Right ventricle myocardium superior (tissue), 1 donor: ENCODE measurements at regions not wholly inside any gene's neighbourhood (a gene's known extent, or its start where the extent isn't known, plus 50 kb on each side); places are given as distances from the start of the nearest gene placed in this dataset.
"Not testable (repeated sequence)": the region's sequence is repeated elsewhere in the genome, so short reads cannot be mapped to it uniquely, and the experiment has no call there.

Source experiments
- ATAC-seq: fragments of 200-7000 bp; cut with Tn5 transposase; one replicate; pipeline ENCODE4 v1.9.1; 2020; ENCODE audit warnings: mild to moderate bottlenecking; ENCODE audit not compliant: poor library complexity
- DNase-seq: peaks from one replicate; pipeline ENCODE4 v3.0.0-alpha.2; 2020
- intact Hi-C: fragments of 100-400 bp; cut with DNase I; formaldehyde crosslinking; loops from one replicate; pipeline ENCODE4 v1.11.2; 2022
- donor health status: DM: no; HTN: yes; CAD: no; lungs with severe emphysema.

DNA sequence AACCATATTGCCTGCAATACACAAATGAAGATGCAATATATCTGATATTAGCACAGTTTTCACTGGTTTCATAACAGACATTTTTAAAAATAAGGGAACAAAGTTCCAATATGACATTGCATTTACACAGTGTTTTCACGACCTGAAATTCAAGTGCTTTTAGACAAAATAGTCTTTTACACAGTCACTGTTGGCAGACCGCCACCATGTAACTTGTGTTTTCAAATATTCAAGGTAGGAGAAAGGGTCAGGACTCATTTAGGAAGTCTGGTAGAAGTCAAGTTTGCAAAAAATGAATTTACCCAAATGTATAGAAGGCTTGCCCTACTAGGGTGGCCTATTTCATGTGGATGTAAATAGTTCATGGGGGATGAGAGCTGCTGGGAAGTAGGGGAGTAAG, 98.1 kb upstream of the TAS2R1 start:
- ATAC-seq = no peak
- intact Hi-C loops = no loop called here
- no peak for DNase-seq

GRCh38 chr5:9726931-9727330, 96.8 kb upstream of the TAS2R1 start:
- DNase-seq = no peak
- intact Hi-C loops = no loop called here
- ATAC-seq = no peak

- ATAC-seq, DNase-seq, intact Hi-C loops: not testable (repeated sequence)
Measured at GRCh38 chr5:9725265-9725664, 95.1 kb upstream of the TAS2R1 start.

- ATAC-seq (no peak), DNase-seq (no peak)
- intact Hi-C loops = no loop called here
Measured at GRCh38 chr5:9724707-9725106, 94.6 kb upstream of the TAS2R1 start.

DNA sequence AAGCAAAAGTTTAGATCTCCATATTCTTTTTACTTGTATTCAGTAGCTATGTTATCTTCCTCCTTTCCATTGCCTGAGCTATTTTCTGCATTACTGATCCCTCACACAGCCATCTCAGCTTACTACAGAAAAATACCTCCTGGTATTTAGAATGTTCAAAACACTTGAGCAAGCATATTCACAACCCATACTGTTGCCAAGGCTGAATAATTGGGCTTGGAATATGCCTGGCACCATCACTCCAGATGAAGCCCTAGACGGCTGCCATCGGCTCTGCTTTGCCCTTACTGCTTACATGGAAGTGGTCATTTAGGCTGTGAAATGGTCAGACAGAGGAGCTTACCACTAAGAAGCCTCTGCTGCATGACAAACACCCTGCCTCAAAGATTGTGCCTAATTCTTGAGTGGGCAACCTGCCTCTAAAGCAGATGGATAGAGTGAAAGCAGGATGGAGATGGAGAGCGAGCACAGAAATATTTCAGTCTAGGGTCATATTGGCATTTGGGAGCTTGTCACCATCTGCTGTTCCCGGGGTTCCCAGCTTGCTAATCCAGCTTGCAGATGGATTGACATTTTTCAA, 92.5 kb upstream of the TAS2R1 start:
- DNase-seq (no peak), ATAC-seq (no peak)
- intact Hi-C loops = no loop called here

GRCh38 chr5:9721161-9721560, 91.0 kb upstream of the TAS2R1 start:
- DNase-seq (no peak), ATAC-seq (no peak)
- intact Hi-C loops = no loop called here

GRCh38 chr5:9720361-9720760, 90.2 kb upstream of the TAS2R1 start:
- ATAC-seq (no peak), DNase-seq (no peak)
- intact Hi-C loops = no loop called here

- DNase-seq = no peak
- ATAC-seq = no peak
- intact Hi-C loops = no loop called here
Measured at GRCh38 chr5:9716838-9717281, 86.7 kb upstream of the TAS2R1 start.

DNA sequence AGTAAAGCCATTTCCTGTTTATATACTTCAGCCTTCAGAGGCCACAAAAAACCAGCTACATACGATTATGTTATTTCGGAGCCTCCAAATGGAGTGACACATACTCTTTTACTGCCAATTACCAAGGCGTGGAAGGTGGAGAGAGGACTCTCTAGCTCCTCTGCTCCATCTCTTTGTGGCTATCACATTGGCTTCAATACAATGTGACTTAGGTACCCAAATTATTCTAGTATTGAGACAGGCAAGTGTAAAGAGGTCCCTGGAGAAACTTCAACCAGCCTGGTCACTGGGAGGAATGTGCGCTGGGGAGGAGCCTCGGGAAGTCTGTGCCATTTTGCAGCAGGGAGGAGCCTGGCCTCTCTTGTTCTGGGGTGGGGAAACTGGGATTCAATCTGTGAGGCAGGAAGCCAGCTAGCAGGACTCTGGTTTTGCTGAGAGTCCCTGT, 85.8 kb upstream of the TAS2R1 start:
- ATAC-seq (no peak), DNase-seq (no peak)
- intact Hi-C loops = no loop called here

DNA sequence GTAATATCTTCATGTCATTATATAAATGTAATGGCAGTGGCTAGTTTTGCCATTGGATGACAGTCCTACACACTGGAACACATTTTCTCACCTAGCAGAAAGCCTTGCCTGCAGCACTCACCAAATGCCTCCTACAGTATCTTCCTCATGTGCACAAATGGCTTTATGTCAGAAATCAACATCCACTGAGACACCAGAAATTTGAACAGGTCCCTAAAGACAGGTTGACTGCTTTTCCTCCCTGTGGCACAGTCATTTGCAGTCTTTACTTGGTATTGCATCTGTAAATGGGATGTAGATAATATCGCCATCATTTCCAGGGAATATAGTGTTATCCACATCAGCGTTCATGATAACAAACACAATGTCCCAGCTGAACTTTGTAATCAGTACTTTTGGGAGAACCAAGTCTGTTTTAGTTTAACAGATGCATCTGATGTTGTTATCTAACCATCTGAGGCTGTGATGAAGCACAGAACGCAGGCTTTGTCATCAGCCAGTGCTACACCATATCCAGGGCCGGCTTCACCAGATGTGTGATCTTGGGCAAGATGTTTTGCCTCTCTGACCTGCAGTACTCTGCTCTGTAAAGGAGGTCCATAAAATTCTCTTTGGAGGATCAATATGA, 83.9 kb upstream of the TAS2R1 start:
- intact Hi-C loops = no loop called here

DNA sequence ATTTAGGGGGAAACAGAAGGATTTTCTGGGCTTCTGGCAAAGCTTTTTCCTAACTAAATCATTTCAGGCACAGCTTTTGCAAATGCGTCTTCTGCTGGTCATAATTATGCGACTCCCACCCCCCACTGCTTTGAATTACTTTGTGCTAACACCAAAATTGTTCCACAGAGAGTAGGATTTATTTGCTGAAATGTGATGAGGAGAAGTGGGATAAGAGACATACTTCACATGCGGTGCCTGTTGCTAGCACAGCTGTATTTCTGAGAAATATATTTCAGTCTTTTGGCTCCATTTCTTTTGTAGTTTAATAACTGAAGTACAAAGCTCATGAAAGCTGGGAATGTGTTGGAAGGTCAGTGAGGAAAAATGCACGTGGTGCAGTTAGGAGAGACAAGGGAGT, 83.2 kb upstream of the TAS2R1 start:
- intact Hi-C loops = no loop called here

More for the DNA sequence above, 83.9 kb upstream of the TAS2R1 start:
- DNase-seq (no peak), ATAC-seq (no peak)

DNA sequence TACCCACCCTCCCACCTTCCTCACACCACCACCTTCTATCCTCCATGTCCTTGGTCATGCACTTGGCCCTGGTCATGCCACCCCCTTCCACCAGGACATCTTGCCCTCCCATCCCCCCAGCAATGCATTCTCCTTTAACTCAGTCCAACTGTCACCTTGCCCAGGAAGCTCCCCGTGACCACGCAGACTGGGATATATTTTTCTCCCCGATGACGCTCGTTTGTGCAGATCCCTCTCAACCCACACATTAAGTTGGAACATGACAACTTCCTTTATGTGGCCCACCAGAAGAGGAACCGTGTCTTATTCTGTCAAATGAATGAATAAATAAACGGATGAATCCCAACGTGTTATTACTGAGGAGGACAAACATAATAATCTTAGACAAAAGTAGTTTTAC, 82.8 kb upstream of the TAS2R1 start:
- ATAC-seq = no peak
- intact Hi-C loops = no loop called here
- DNase-seq = no peak

More for the DNA sequence above, 83.2 kb upstream of the TAS2R1 start:
- DNase-seq (no peak), ATAC-seq (no peak)

- no peak for ATAC-seq
Measured at GRCh38 chr5:9712506-9712905, 82.4 kb upstream of the TAS2R1 start.

DNA sequence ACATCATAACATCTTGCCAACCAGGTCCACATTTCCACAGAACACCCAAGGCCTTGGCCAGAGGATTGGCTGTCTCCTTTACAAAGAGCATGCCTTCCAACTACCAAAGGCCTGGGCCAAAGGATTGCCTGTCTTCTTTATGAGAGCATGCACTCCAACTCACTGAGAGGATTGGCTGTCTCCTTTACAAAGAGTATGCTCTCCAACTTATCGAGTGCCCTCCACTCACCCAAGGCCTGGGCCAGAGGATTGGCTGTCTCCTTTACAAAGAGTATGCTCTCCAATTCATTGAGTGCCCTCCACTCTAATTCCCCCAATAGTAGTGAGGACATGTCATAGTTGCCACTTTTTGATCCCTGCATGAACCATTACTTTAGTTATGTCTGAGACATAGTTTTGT, 79.9 kb upstream of the TAS2R1 start:
- ATAC-seq (no peak), DNase-seq (no peak)
- intact Hi-C loops = no loop called here

More at GRCh38 chr5:9712506-9712905, 82.4 kb upstream of the TAS2R1 start:
- intact Hi-C loops = no loop called here
- no peak for DNase-seq

DNA sequence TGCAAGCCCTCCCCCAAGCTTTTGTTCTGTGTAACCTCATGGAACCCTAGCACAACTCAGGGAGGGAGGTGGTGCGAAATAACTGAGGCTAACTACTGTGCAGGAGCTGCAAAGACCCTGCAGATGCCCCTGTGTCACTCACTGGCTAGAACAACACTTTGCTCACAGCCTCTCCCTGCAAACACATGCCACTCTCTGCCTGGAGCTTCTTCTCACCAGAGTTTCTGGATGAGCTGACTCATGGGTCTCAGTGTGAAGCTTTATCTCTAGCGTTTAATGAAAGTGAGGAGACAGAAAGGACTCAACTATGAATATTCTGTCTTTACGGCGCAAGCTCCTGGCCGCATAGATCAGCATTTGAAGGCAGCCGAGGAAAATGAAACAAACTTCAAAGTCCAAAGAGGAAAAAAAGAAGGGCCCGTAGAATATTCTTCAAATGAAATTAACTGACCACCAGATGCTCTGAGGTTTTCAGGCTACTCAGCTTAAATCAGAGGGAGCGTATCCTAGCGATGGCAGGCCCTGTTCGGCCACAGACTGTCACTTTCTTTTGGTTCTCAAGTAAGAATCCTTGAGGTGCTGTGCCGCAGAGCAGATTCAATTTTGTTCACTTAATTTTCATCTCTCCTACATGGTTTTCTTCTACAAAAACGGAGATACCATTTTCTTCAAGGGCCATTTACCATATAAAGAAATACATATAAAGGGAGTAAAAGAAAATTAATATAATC, 77.7 kb upstream of the TAS2R1 start:
- ATAC-seq = no peak
- DNase-seq = no peak
- intact Hi-C loops = no loop called here

- intact Hi-C loops = no loop called here
- DNase-seq = no peak
Measured at GRCh38 chr5:9699681-9700080, 69.5 kb upstream of the TAS2R1 start.

GRCh38 chr5:9698841-9699240, 68.7 kb upstream of the TAS2R1 start:
- ATAC-seq (no peak), DNase-seq (no peak)
- intact Hi-C loops = no loop called here

More at GRCh38 chr5:9699681-9700080, 69.5 kb upstream of the TAS2R1 start:
- no peak for ATAC-seq

GRCh38 chr5:9698125-9698826, 68.1 kb upstream of the TAS2R1 start:
- no peak for ATAC-seq

GRCh38 chr5:9692576-9692975, 62.4 kb upstream of the TAS2R1 start:
- intact Hi-C loops = no loop called here
- ATAC-seq = no peak

More at GRCh38 chr5:9698125-9698826, 68.1 kb upstream of the TAS2R1 start:
- intact Hi-C loops = no loop called here
- DNase-seq = no peak

More at GRCh38 chr5:9692576-9692975, 62.4 kb upstream of the TAS2R1 start:
- DNase-seq = no peak
